B cell (primary cell): ENCODE measurements at regions not wholly inside any gene's neighbourhood (a gene's known extent, or its start where the extent isn't known, plus 50 kb on each side); places are given as distances from the start of the nearest gene placed in this dataset.

Experiments
- ATAC-seq: fragments of 200-7000 bp; cut with Tn5 transposase; one replicate; pipeline ENCODE4 v1.10.0; 2021; ENCODE audit warnings: low read depth, mild to moderate bottlenecking, moderate number of reproducible peaks, moderate library complexity
- CTCF ChIA-PET: fragments of 350-600 bp; sonication (Branson Sonifier 250); formaldehyde crosslinking; loops from one replicate; lab custom pipeline; 2021; ENCODE audit warnings: antibody characterized with exemption, inconsistent platforms; lab: Charles Lee
- POLR2A ChIA-PET: fragments of 350-600 bp; sonication (Branson Sonifier 250); formaldehyde crosslinking; loops from one replicate; lab custom pipeline; 2021; ENCODE audit warnings: antibody characterized with exemption; lab: Charles Lee
- DNase-seq: peaks from one replicate; pipeline ENCODE4 v3.0.0; 2013
- H2AFZ ChIP-seq: 2 replicates; pipeline ENCODE4 v1.6.1; 2012; ENCODE audit warnings: mild to moderate bottlenecking, low read depth, low read length; ENCODE audit not compliant: insufficient read depth, poor library complexity, severe bottlenecking
- H3K27ac ChIP-seq, 2 donors: 1 replicate in 1 of 2; 2 replicates in 1 of 2; pipeline ENCODE4 v1.5.1; 2012 to 2013; ENCODE audit warnings: low read length in 2 of 2, mild to moderate bottlenecking in 2 of 2, moderate library complexity in 1 of 2
- H3K27me3 ChIP-seq, 4 experiments: fragments of 200-600 bp in 1 of 4; sonication (generic) in 1 of 4; replicated peaks in 1 of 4; 1 replicate in 2 of 4; 2 replicates in 2 of 4; pipeline versions ENCODE4 v1.6.1 to v1.7.0; 2013 to 2016; ENCODE audit warnings: low read length in 3 of 4, mild to moderate bottlenecking in 2 of 4, mixed read lengths in 1 of 4, moderate library complexity in 1 of 4; ENCODE audit not compliant: insufficient read depth in 4 of 4, control insufficient read depth in 3 of 4; ENCODE audit errors: control extremely low read depth in 1 of 4
- H3K36me3 ChIP-seq, 2 experiments: replicated peaks in 1 of 2; 1 replicate in 1 of 2; 2 replicates in 1 of 2; pipeline versions ENCODE4 v1.6.1 to v1.7.1; 2013; ENCODE audit warnings: low read length in 1 of 2; ENCODE audit not compliant: insufficient read depth in 2 of 2, control insufficient read depth in 1 of 2; ENCODE audit errors: control extremely low read depth in 1 of 2, extremely low read depth in 1 of 2
- H3K4me1 ChIP-seq, 2 donors: fragments of 200-600 bp in 1 of 2; sonication (generic) in 1 of 2; 1 replicate in 1 of 2; 2 replicates in 1 of 2; pipeline versions ENCODE4 v1.5.1 to v1.6.1; 2013 to 2017; ENCODE audit warnings: low read length in 2 of 2; ENCODE audit not compliant: control insufficient read depth in 2 of 2, insufficient read depth in 2 of 2
- H3K4me2 ChIP-seq: replicated peaks from 2 replicates; pipeline ENCODE3; 2012; ENCODE audit warnings: mild to moderate bottlenecking, low read depth, low read length; ENCODE audit not compliant: poor library complexity, severe bottlenecking
- H3K4me3 ChIP-seq, 5 experiments: fragments of 200-600 bp in 1 of 5; sonication (generic) in 1 of 5; 1 replicate in 3 of 5; 2 replicates in 2 of 5; pipeline versions ENCODE4 v1.5.1 to v1.7.0; 2011 to 2016; ENCODE audit warnings: low read length in 4 of 5, mild to moderate bottlenecking in 4 of 5, low read depth in 2 of 5, control low read depth in 1 of 5, moderate library complexity in 1 of 5; ENCODE audit not compliant: insufficient read depth in 1 of 5; ENCODE audit errors: control extremely low read depth in 1 of 5, extremely low read depth in 1 of 5
- H3K79me2 ChIP-seq: fragments of 200-600 bp; sonication (generic); one replicate; pipeline ENCODE4 v1.6.0; 2016; ENCODE audit warnings: low read length; ENCODE audit not compliant: control insufficient read depth, insufficient read depth
- H3K9ac ChIP-seq: fragments of 200-600 bp; sonication (generic); 2 replicates; pipeline ENCODE4 v1.6.1; 2017; ENCODE audit warnings: mild to moderate bottlenecking, low read length, moderate library complexity
- H3K9me3 ChIP-seq, 3 donors: one replicate each; pipeline versions ENCODE4 v1.6.1 to v1.7.1; 2013; ENCODE audit warnings: low read length in 2 of 3; ENCODE audit not compliant: control insufficient read depth in 2 of 3, insufficient read depth in 1 of 3; ENCODE audit errors: control extremely low read depth in 1 of 3
- H4K20me1 ChIP-seq: 2 replicates; pipeline ENCODE4 v1.6.0; 2012; ENCODE audit warnings: mild to moderate bottlenecking, low read length; ENCODE audit not compliant: insufficient read depth, control insufficient read depth, poor library complexity, severe bottlenecking
- H3K27ac Mint-ChIP-seq: one replicate; pipeline ENCODE4 v1.8.0; 2021; ENCODE audit warnings: mixed read lengths
- H3K27me3 Mint-ChIP-seq: one replicate; pipeline ENCODE4 v1.8.0; 2021; ENCODE audit warnings: mixed read lengths
- H3K4me1 Mint-ChIP-seq: one replicate; pipeline ENCODE4 v1.8.0; 2021; ENCODE audit warnings: mixed read lengths
- H3K4me3 Mint-ChIP-seq: one replicate; pipeline ENCODE4 v1.8.0; 2021; ENCODE audit warnings: mixed read lengths
- H3K9me3 Mint-ChIP-seq: one replicate; pipeline ENCODE4 v1.8.0; 2022; ENCODE audit warnings: mixed read lengths; ENCODE audit not compliant: insufficient read depth
- CTCF ChIP-seq: fragments of 200-600 bp; IDR thresholded peaks from one replicate; pipeline ENCODE4 v1.8.0; 2022; ENCODE audit warnings: antibody characterized with exemption, mild to moderate bottlenecking
- EZH2 ChIP-seq: IDR thresholded peaks from 2 replicates; pipeline ENCODE4 v1.6.1; 2012; ENCODE audit warnings: borderline replicate concordance, low read depth, mild to moderate bottlenecking, moderate library complexity, low read length; ENCODE audit not compliant: insufficient read depth, poor library complexity, severe bottlenecking
- WGBS: methylation state at CpG from one replicate; pipeline ENCODE4 v1.1.5; 2013; ENCODE audit warnings: missing lambda C conversion rate; ENCODE audit not compliant: insufficient coverage; 5-methylcytosine and 5-hydroxymethylcytosine counted together
- intact Hi-C: fragments of 100-400 bp; cut with micrococcal nuclease; formaldehyde crosslinking; loops from one replicate; pipeline ENCODE4 v1.10.0; 2022

GRCh38 chr22:44419429-44419828 lies 78.6 kb downstream of the RTL6 start:
- Histone ChIP-seq H3K36me3 (no peaks in the 10 kb centered on the region), H3K9ac (no peak overlapping the region), H3K9me3 (peaks cover 3 to 13% (median 6%) of the 10 kb centered on the region in 3 donors), H3K4me1 (no peaks in the 10 kb centered on the region), H3K4me2 (no peak overlapping the region), H2AFZ (no peak overlapping the region), H4K20me1 (no peaks in the 10 kb centered on the region), H3K79me2 (no peaks in the 10 kb centered on the region), H3K27me3 (peaks cover 0 to 5% (median 0%) of the 10 kb centered on the region in 4 experiments), H3K27ac (no peak overlapping the region), H3K4me3 (no peak overlapping the region)
- intact Hi-C loops: no loop called here
- ChIA-PET POLR2A (no interaction called here), CTCF (no interaction called here)
- H3K9me3 Mint-ChIP-seq: peaks cover 16% of the 10 kb centered on the region
- DNase-seq (no peak), ATAC-seq (no peak)
- 86% methylated on average over 1 of the region's 1 CpG for WGBS
- TF ChIP-seq CTCF (no peak), EZH2 (no peak)
- H3K4me3 Mint-ChIP-seq: no peak overlapping the region
- H3K27ac Mint-ChIP-seq: no peak overlapping the region
- H3K4me1 Mint-ChIP-seq: no peaks in the 10 kb centered on the region
- H3K27me3 Mint-ChIP-seq: peaks cover 23% of the 10 kb centered on the region

GRCh38 chr22:44413211-44413610 lies 84.8 kb downstream of the RTL6 start:
- TF ChIP-seq CTCF: no peak
- TF ChIP-seq EZH2: no peak
- WGBS: 95% methylated on average over 11 of the region's 11 CpGs
- peaks cover 1 to 2% (median 2%) of the 10 kb centered on the region in 3 donors for H3K9me3 ChIP-seq
- peaks cover 4% of the 10 kb centered on the region for H3K9me3 Mint-ChIP-seq
- H3K9ac ChIP-seq: no peak overlapping the region
- no peaks in the 10 kb centered on the region for H3K27me3 ChIP-seq
- no peak overlapping the region for H3K4me2 ChIP-seq
- intact Hi-C loops: no loop called here
- POLR2A ChIA-PET: no interaction called here
- no peak overlapping the region for H3K27ac Mint-ChIP-seq
- H3K79me2 ChIP-seq: no peaks in the 10 kb centered on the region
- H3K36me3 ChIP-seq: no peaks in the 10 kb centered on the region
- H3K27ac ChIP-seq: no peak overlapping the region
- peaks cover 3% of the 10 kb centered on the region for H3K27me3 Mint-ChIP-seq
- H3K4me3 Mint-ChIP-seq: no peak overlapping the region
- ATAC-seq: no peak
- H3K4me3 ChIP-seq: no peak overlapping the region
- no peak overlapping the region for H2AFZ ChIP-seq
- no peaks in the 10 kb centered on the region for H4K20me1 ChIP-seq
- no peak for DNase-seq
- H3K4me1 ChIP-seq: no peaks in the 10 kb centered on the region
- CTCF ChIA-PET: no interaction called here
- no peaks in the 10 kb centered on the region for H3K4me1 Mint-ChIP-seq
